CD14-positive monocyte (primary cell): ENCODE measurements at regions not wholly inside any gene's neighbourhood (a gene's known extent, or its start where the extent isn't known, plus 50 kb on each side); places are given as distances from the start of the nearest gene placed in this dataset.

Experiments
- DNase-seq, 3 donors: peaks; one replicate each; pipeline ENCODE4 v3.0.0-alpha.2; 2011 to 2022
- H2AFZ ChIP-seq: 2 replicates; pipeline ENCODE4 v1.6.0; 2012; ENCODE audit warnings: mild to moderate bottlenecking, low read depth, low read length, inconsistent platforms; ENCODE audit not compliant: insufficient read depth, poor library complexity, severe bottlenecking
- H3K27ac ChIP-seq, 2 donors: 1 replicate in 1 of 2; 2 replicates in 1 of 2; pipeline ENCODE4 v1.5.1; 2012 to 2013; ENCODE audit warnings: low read length in 2 of 2, control low read depth in 1 of 2, inconsistent platforms in 1 of 2, low read depth in 1 of 2, mild to moderate bottlenecking in 1 of 2
- H3K27me3 ChIP-seq, 2 donors: one replicate each; pipeline versions ENCODE4 v1.6.0 to v1.6.1; 2011 to 2013; ENCODE audit warnings: low read length in 2 of 2; ENCODE audit not compliant: control insufficient read depth in 2 of 2, insufficient read depth in 2 of 2
- H3K36me3 ChIP-seq, 2 donors: replicated peaks in 1 of 2; 1 replicate in 1 of 2; 2 replicates in 1 of 2; pipeline versions ENCODE4 v1.5.1 to v1.6.1; 2012 to 2013; ENCODE audit warnings: low read length in 2 of 2, control low read depth in 1 of 2, inconsistent platforms in 1 of 2, mild to moderate bottlenecking in 1 of 2; ENCODE audit not compliant: insufficient read depth in 2 of 2, control insufficient read depth in 1 of 2
- H3K4me1 ChIP-seq, 2 donors: 1 replicate in 1 of 2; 2 replicates in 1 of 2; pipeline versions ENCODE4 v1.5.1 to v1.6.1; 2012 to 2013; ENCODE audit warnings: low read length in 2 of 2, control low read depth in 1 of 2, inconsistent platforms in 1 of 2, mild to moderate bottlenecking in 1 of 2, moderate library complexity in 1 of 2; ENCODE audit not compliant: insufficient read depth in 2 of 2, control insufficient read depth in 1 of 2
- H3K4me2 ChIP-seq: replicated peaks from 2 replicates; pipeline ENCODE3; 2012; ENCODE audit warnings: low read length, moderate library complexity, mild to moderate bottlenecking; ENCODE audit not compliant: poor library complexity, severe bottlenecking; ENCODE audit errors: extremely low read depth
- H3K4me3 ChIP-seq, 3 experiments: fragments of 200-600 bp in 1 of 3; sonication (generic) in 1 of 3; replicated peaks in 1 of 3; 1 replicate in 2 of 3; 2 replicates in 1 of 3; pipeline ENCODE4 v1.5.1; 2011 to 2013; ENCODE audit warnings: low read length in 3 of 3, mild to moderate bottlenecking in 3 of 3, control low read depth in 2 of 3, low read depth in 2 of 3, inconsistent platforms in 1 of 3, moderate library complexity in 1 of 3
- H3K79me2 ChIP-seq: 2 replicates; pipeline ENCODE4 v1.6.0; 2012; ENCODE audit warnings: mild to moderate bottlenecking, control low read depth, inconsistent platforms, low read length, moderate library complexity; ENCODE audit not compliant: insufficient read depth
- H3K9ac ChIP-seq: 2 replicates; pipeline ENCODE4 v1.6.0; 2017; ENCODE audit warnings: low read length, mild to moderate bottlenecking; ENCODE audit not compliant: insufficient read depth, poor library complexity, severe bottlenecking
- H3K9me3 ChIP-seq, 2 donors: replicated peaks in 1 of 2; 1 replicate in 1 of 2; 2 replicates in 1 of 2; pipeline versions ENCODE4 v1.5.1 to v1.6.1; 2012 to 2013; ENCODE audit warnings: low read length in 2 of 2, control low read depth in 1 of 2; ENCODE audit not compliant: control insufficient read depth in 1 of 2, insufficient read depth in 1 of 2
- H4K20me1 ChIP-seq: 2 replicates; pipeline ENCODE4 v1.6.0; 2012; ENCODE audit warnings: mild to moderate bottlenecking, low read length, control low read depth, moderate library complexity; ENCODE audit not compliant: insufficient read depth
- H3K27ac Mint-ChIP-seq, 7 donors: one replicate each; pipeline ENCODE4 v1.8.0; 2020; ENCODE audit warnings: mild to moderate bottlenecking in 7 of 7, mixed read lengths in 7 of 7, moderate library complexity in 6 of 7, inconsistent platforms in 2 of 7
- H3K27me3 Mint-ChIP-seq, 3 donors: one replicate each; pipeline ENCODE4 v1.8.0; 2021 to 2022; ENCODE audit warnings: low read depth in 3 of 3, mild to moderate bottlenecking in 3 of 3, mixed read lengths in 3 of 3, moderate library complexity in 3 of 3, inconsistent platforms in 1 of 3
- H3K36me3 Mint-ChIP-seq, 2 donors: one replicate each; pipeline ENCODE4 v1.8.0; 2020; ENCODE audit warnings: mixed read lengths in 2 of 2, inconsistent platforms in 1 of 2, mild to moderate bottlenecking in 1 of 2
- H3K4me1 Mint-ChIP-seq: one replicate; pipeline ENCODE4 v1.8.0; 2020; ENCODE audit warnings: mild to moderate bottlenecking, mixed read lengths
- H3K4me3 Mint-ChIP-seq, 2 donors: one replicate each; pipeline ENCODE4 v1.8.0; 2020; ENCODE audit warnings: mild to moderate bottlenecking in 2 of 2, mixed read lengths in 2 of 2, moderate library complexity in 1 of 2
- H3K9me3 Mint-ChIP-seq, 7 donors: one replicate each; pipeline ENCODE4 v1.8.0; 2020 to 2022; ENCODE audit warnings: mixed read lengths in 7 of 7, mild to moderate bottlenecking in 6 of 7, moderate library complexity in 6 of 7, inconsistent platforms in 2 of 7
- WGBS: methylation state at CpG from one replicate; pipeline ENCODE4 v1.1.5; 2013; ENCODE audit warnings: missing lambda C conversion rate; ENCODE audit not compliant: insufficient coverage; 5-methylcytosine and 5-hydroxymethylcytosine counted together
- intact Hi-C, 2 donors: fragments of 100-400 bp; cut with micrococcal nuclease; formaldehyde crosslinking; loops; one replicate each; pipeline versions ENCODE4 v1.15.0 to v1.15.1; 2023
- TF ChIP-seq, protein P1 (sequence below): fragments of 200-600 bp; IDR thresholded peaks from one replicate; pipeline ENCODE4 v1.8.0; 2022; ENCODE audit warnings: antibody characterized with exemption, mild to moderate bottlenecking

DNA sequence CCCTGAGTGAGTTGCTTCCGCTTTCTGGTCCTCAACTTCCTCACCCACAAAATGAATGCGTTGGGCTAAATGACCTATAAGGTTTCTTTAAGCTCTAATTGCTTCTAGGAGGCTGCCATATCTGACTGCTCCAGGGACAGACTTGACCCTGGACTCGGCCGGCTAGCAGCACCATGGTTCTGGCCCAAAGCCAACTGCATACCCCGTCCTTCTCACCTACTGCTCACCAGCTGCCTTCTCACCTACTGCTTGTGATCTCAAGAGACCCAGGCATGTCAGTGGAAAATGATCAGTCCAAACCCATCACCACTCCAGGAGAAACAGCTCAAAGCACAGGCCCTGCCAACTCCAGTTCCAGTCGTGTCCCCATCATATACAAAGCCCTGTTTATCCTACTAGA, 124.3 kb upstream of the IRX5 start:
- H3K4me3 Mint-ChIP-seq: no peak overlapping the region
- no peak for DNase-seq
- 84% methylated on average over 5 of the region's 6 CpGs for WGBS
- Histone ChIP-seq H2AFZ (no peak overlapping the region), H3K9ac (no peak overlapping the region), H3K9me3 (no peaks in the 10 kb centered on the region), H3K27ac (no peak overlapping the region), H3K4me3 (no peak overlapping the region), H4K20me1 (no peaks in the 10 kb centered on the region), H3K4me1 (no peaks in the 10 kb centered on the region), H3K79me2 (no peaks in the 10 kb centered on the region), H3K36me3 (no peaks in the 10 kb centered on the region), H3K4me2 (no peak overlapping the region), H3K27me3 (no peaks in the 10 kb centered on the region)
- no peaks in the 10 kb centered on the region for H3K36me3 Mint-ChIP-seq
- TF ChIP-seq, protein P1, sequence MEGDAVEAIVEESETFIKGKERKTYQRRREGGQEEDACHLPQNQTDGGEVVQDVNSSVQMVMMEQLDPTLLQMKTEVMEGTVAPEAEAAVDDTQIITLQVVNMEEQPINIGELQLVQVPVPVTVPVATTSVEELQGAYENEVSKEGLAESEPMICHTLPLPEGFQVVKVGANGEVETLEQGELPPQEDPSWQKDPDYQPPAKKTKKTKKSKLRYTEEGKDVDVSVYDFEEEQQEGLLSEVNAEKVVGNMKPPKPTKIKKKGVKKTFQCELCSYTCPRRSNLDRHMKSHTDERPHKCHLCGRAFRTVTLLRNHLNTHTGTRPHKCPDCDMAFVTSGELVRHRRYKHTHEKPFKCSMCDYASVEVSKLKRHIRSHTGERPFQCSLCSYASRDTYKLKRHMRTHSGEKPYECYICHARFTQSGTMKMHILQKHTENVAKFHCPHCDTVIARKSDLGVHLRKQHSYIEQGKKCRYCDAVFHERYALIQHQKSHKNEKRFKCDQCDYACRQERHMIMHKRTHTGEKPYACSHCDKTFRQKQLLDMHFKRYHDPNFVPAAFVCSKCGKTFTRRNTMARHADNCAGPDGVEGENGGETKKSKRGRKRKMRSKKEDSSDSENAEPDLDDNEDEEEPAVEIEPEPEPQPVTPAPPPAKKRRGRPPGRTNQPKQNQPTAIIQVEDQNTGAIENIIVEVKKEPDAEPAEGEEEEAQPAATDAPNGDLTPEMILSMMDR: no peak
- H3K4me1 Mint-ChIP-seq: no peaks in the 10 kb centered on the region
- intact Hi-C loops: no loop called here
- H3K27ac Mint-ChIP-seq: peak overlapping the region in 1 of 7 donors; percentile 12
- peaks cover 1 to 2% (median 2%) of the 10 kb centered on the region in 3 donors for H3K27me3 Mint-ChIP-seq
- H3K9me3 Mint-ChIP-seq: peaks cover 0 to 6% (median 0%) of the 10 kb centered on the region in 7 donors

DNA sequence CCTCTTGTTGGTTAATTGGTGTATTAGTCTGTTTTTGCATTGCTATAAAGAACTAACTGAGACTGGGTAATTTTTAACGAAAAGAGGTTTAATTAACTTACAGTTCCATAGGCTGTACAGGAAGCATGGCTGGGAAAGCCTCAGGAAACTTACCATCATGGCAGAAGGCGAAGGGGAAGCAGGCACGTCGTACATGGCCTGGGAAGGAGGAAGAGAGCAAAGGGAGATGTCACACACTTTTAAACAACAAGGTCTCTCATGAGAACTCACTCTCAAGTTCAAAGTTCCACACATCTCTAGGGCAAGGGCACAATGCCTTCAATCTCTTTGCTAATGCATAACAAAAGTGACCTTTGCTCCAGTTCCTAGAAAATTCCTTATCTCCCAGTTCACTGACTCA, 125.0 kb upstream of the IRX5 start:
- Histone ChIP-seq H3K27me3 (no peaks in the 10 kb centered on the region), H3K4me2 (no peak overlapping the region), H3K36me3 (no peaks in the 10 kb centered on the region), H4K20me1 (no peaks in the 10 kb centered on the region), H3K4me3 (no peak overlapping the region), H3K79me2 (no peaks in the 10 kb centered on the region), H3K27ac (no peak overlapping the region), H2AFZ (no peak overlapping the region), H3K9ac (no peak overlapping the region), H3K4me1 (no peaks in the 10 kb centered on the region), H3K9me3 (no peaks in the 10 kb centered on the region)
- Mint-ChIP-seq H3K27me3 (peaks cover 1 to 2% (median 2%) of the 10 kb centered on the region in 3 donors), H3K4me3 (no peak overlapping the region), H3K27ac (no peak overlapping the region), H3K36me3 (no peaks in the 10 kb centered on the region), H3K9me3 (peaks cover 0 to 6% (median 1%) of the 10 kb centered on the region in 7 donors), H3K4me1 (no peaks in the 10 kb centered on the region)
- no CpG with 5 or more reads among the region's 4 CpGs for WGBS
- TF ChIP-seq, protein P1: no peak
- intact Hi-C loops: no loop called here
- DNase-seq: no peak
